ENCODE measurements at regions not wholly inside any gene's neighbourhood (a gene's known extent, or its start where the extent isn't known, plus 50 kb on each side); places are given as distances from the start of the nearest gene placed in this dataset.

- Histone ChIP-seq H3K9me3 (replicated peaks; ENCODE audit: control insufficient read depth, insufficient read depth, low read length) (no peaks in the 10 kb centered on the region), H3K9ac (replicated peaks; ENCODE audit: extremely low read depth, insufficient read depth, low read length) (no peak overlapping the region), H3K4me3 (replicated peaks in 1 of 3; ENCODE audit: insufficient read depth in 1 of 3, low read depth in 1 of 3, low read length in 3 of 3) (no peak overlapping the region), H2AFZ (ENCODE audit: low read depth, low read length) (no peak overlapping the region), H3K36me3 (ENCODE audit: control insufficient read depth in 2 of 2, extremely low read depth in 1 of 2, insufficient read depth in 2 of 2, low read length in 2 of 2) (no peaks in the 10 kb centered on the region), H3K4me1 (ENCODE audit: control insufficient read depth, extremely low read depth, insufficient read depth, low read length) (no peaks in the 10 kb centered on the region), H3K27ac (ENCODE audit: insufficient read depth, low read depth, low read length) (no peak overlapping the region), H3K79me2 (ENCODE audit: control insufficient read depth, insufficient read depth, low read length) (no peaks in the 10 kb centered on the region), H3K4me2 (ENCODE audit: insufficient read depth, low read length) (no peak overlapping the region), H3K27me3 (ENCODE audit: control insufficient read depth in 2 of 2, insufficient read depth in 2 of 2, low read length in 2 of 2) (no peaks in the 10 kb centered on the region), H4K20me1 (replicated peaks; ENCODE audit: control insufficient read depth, extremely low read depth, insufficient read depth, low read length) (no peaks in the 10 kb centered on the region), H3K9me1 (replicated peaks; ENCODE audit: control insufficient read depth, extremely low read depth, insufficient read depth, low read length) (no peaks in the 10 kb centered on the region)
- BruUV-seq (replicated peaks), result no TSS peak
- CTCF ChIA-PET, result no interaction called here
- dilution Hi-C loops (cut with MboI; ENCODE audit: extremely low pct_ligation_motif_present, low sequenced_read_pairs), result no loop called here
- no peak for DNase-seq (ENCODE audit: low read depth, low spot score)
- TF ChIP-seq JUN (IDR thresholded peaks at IDR 0.05; ENCODE audit: borderline replicate concordance, insufficient read depth, insufficient read length, low read depth) (no peak), GATA2 (IDR thresholded peaks at IDR 0.05; ENCODE audit: insufficient read depth, insufficient read length, low read depth, low read length) (no peak), CTCF (IDR thresholded peaks at IDR 0.05; ENCODE audit: extremely low read depth in 1 of 2, insufficient read depth in 1 of 2, low read depth in 1 of 2, low read length in 2 of 2) (no peak), MYC (IDR thresholded peaks at IDR 0.05; ENCODE audit: low read depth, low read length) (no peak), POLR2AphosphoS5 (IDR thresholded peaks at IDR 0.05; ENCODE audit: insufficient read depth, low read depth, low read length) (no peak)
- intact Hi-C loops (cut with micrococcal nuclease), result no loop called here
- POLR2A ChIA-PET, result no interaction called here
- FAIRE-seq, result no peak
Measured at GRCh38 chr10:111186358-111186757, 109.5 kb downstream of the ADRA2A start.

GRCh38 chr10:111187096-111187495, 110.3 kb downstream of the ADRA2A start:
- Histone ChIP-seq H3K79me2 (ENCODE audit: control insufficient read depth, insufficient read depth, low read length) (no peaks in the 10 kb centered on the region), H4K20me1 (replicated peaks; ENCODE audit: control insufficient read depth, extremely low read depth, insufficient read depth, low read length) (no peaks in the 10 kb centered on the region), H3K4me1 (ENCODE audit: control insufficient read depth, extremely low read depth, insufficient read depth, low read length) (no peaks in the 10 kb centered on the region), H3K27ac (ENCODE audit: insufficient read depth, low read depth, low read length) (no peak overlapping the region), H3K9me3 (replicated peaks; ENCODE audit: control insufficient read depth, insufficient read depth, low read length) (no peaks in the 10 kb centered on the region), H2AFZ (ENCODE audit: low read depth, low read length) (no peak overlapping the region), H3K4me2 (ENCODE audit: insufficient read depth, low read length) (no peak overlapping the region), H3K4me3 (replicated peaks in 1 of 3; ENCODE audit: insufficient read depth in 1 of 3, low read depth in 1 of 3, low read length in 3 of 3) (no peak overlapping the region), H3K36me3 (ENCODE audit: control insufficient read depth in 2 of 2, extremely low read depth in 1 of 2, insufficient read depth in 2 of 2, low read length in 2 of 2) (no peaks in the 10 kb centered on the region), H3K9me1 (replicated peaks; ENCODE audit: control insufficient read depth, extremely low read depth, insufficient read depth, low read length) (no peaks in the 10 kb centered on the region), H3K27me3 (ENCODE audit: control insufficient read depth in 2 of 2, insufficient read depth in 2 of 2, low read length in 2 of 2) (no peaks in the 10 kb centered on the region), H3K9ac (replicated peaks; ENCODE audit: extremely low read depth, insufficient read depth, low read length) (no peak overlapping the region)
- TF ChIP-seq POLR2AphosphoS5 (IDR thresholded peaks at IDR 0.05; ENCODE audit: insufficient read depth, low read depth, low read length) (no peak), JUN (IDR thresholded peaks at IDR 0.05; ENCODE audit: borderline replicate concordance, insufficient read depth, insufficient read length, low read depth) (no peak), EZH2 (IDR thresholded peaks at IDR 0.05; ENCODE audit: borderline replicate concordance, low read depth, low read length, severe bottlenecking) (no peak), MYC (IDR thresholded peaks at IDR 0.05; ENCODE audit: low read depth, low read length) (no peak), MAX (IDR thresholded peaks at IDR 0.05; ENCODE audit: insufficient read depth, insufficient read length) (no peak), FOS (IDR thresholded peaks at IDR 0.05; ENCODE audit: borderline replicate concordance, insufficient read depth, low read length) (no peak), POLR2A (IDR thresholded peaks at IDR 0.05; ENCODE audit: low read depth, low read length) (no peak), GATA2 (IDR thresholded peaks at IDR 0.05; ENCODE audit: insufficient read depth, insufficient read length, low read depth, low read length) (no peak), CTCF (IDR thresholded peaks at IDR 0.05; ENCODE audit: extremely low read depth in 1 of 2, insufficient read depth in 1 of 2, low read depth in 1 of 2, low read length in 2 of 2) (no peak)
- intact Hi-C loops (cut with micrococcal nuclease), result no loop called here
- dilution Hi-C loops (cut with MboI; ENCODE audit: extremely low pct_ligation_motif_present, low sequenced_read_pairs), result no loop called here
- FAIRE-seq (no peak), DNase-seq (ENCODE audit: low read depth, low spot score) (no peak)
- ChIA-PET POLR2A (no interaction called here), CTCF (no interaction called here)
- no TSS peak for BruUV-seq (replicated peaks)

Data from endothelial cell of umbilical vein (primary cell).